Sigmoid colon (tissue), 6 donors: ENCODE measurements at regions not wholly inside any gene's neighbourhood (a gene's known extent, or its start where the extent isn't known, plus 50 kb on each side); places are given as distances from the start of the nearest gene placed in this dataset.

ENCODE experiments used
- DNase-seq: peaks from one replicate; pipeline ENCODE4 v3.0.0-alpha.2; 2019
- H3K27ac ChIP-seq, 4 donors: fragments of 200-600 bp; sonication (generic); one replicate each; pipeline ENCODE4 v1.5.1; 2016 to 2019; ENCODE audit warnings: mild to moderate bottlenecking in 1 of 4
- H3K27me3 ChIP-seq, 3 donors: fragments of 200-600 bp; sonication (generic); one replicate each; pipeline ENCODE4 v1.5.1; 2019; ENCODE audit warnings: mild to moderate bottlenecking in 1 of 3
- H3K36me3 ChIP-seq, 4 donors: fragments of 200-600 bp; sonication (generic); one replicate each; pipeline ENCODE4 v1.5.1; 2016 to 2019
- H3K4me1 ChIP-seq, 4 donors: fragments of 200-600 bp; sonication (generic); one replicate each; pipeline ENCODE4 v1.5.1; 2017 to 2019
- H3K4me3 ChIP-seq, 4 donors: fragments of 200-600 bp; sonication (generic); one replicate each; pipeline ENCODE4 v1.5.1; 2017 to 2019; ENCODE audit warnings: mild to moderate bottlenecking in 2 of 4, moderate library complexity in 1 of 4
- H3K9me3 ChIP-seq, 4 donors: fragments of 200-600 bp in 3 of 4; sonication (generic) in 3 of 4; one replicate each; pipeline versions ENCODE4 v1.5.1 to v1.6.1; 2013 to 2019
- CTCF ChIP-seq, 4 experiments: fragments of 450-650 bp in 3 of 4; fragments of 200-600 bp in 1 of 4; IDR thresholded peaks; one replicate each; pipeline ENCODE4 v1.5.1; 2016 to 2019; ENCODE audit warnings: antibody characterized with exemption in 4 of 4, mild to moderate bottlenecking in 3 of 4, moderate library complexity in 2 of 4
- EP300 ChIP-seq, 4 donors: sonication (generic); formaldehyde crosslinking; IDR thresholded peaks; one replicate each; pipeline ENCODE4 v1.6.1; 2017; ENCODE audit warnings: antibody characterized with exemption in 4 of 4
- POLR2A ChIP-seq, 2 donors: fragments of 450-650 bp; IDR thresholded peaks; one replicate each; pipeline ENCODE4 v1.6.1; 2016; ENCODE audit warnings: antibody characterized with exemption in 2 of 2, mild to moderate bottlenecking in 2 of 2, moderate library complexity in 2 of 2
- POLR2AphosphoS5 ChIP-seq, 4 donors: sonication (generic); formaldehyde crosslinking; IDR thresholded peaks; one replicate each; pipeline ENCODE4 v1.6.1; 2017; ENCODE audit warnings: antibody characterized with exemption in 4 of 4
- WGBS, 2 donors: extraction: QIAGEN DNeasy Blood & Tissue Kit; methylation state at CpG; one replicate each; pipeline ENCODE4 v1.1.7; 2013; 5-methylcytosine and 5-hydroxymethylcytosine counted together
- intact Hi-C: fragments of 100-400 bp; cut with DNase I; formaldehyde crosslinking; loops from one replicate; pipeline ENCODE4 v1.15.1; 2023
- donor health status: healthy with polysubstance abuse.
- donor health status: healthy.

GRCh38 chr14:44699391-44699790, 192.3 kb upstream of the FSCB start:
- Histone ChIP-seq H3K27me3 (no peaks in the 10 kb centered on the region), H3K27ac (no peak overlapping the region), H3K4me1 (no peaks in the 10 kb centered on the region), H3K4me3 (no peak overlapping the region), H3K9me3 (no peaks in the 10 kb centered on the region), H3K36me3 (no peaks in the 10 kb centered on the region)
- 23 to 32% methylated on average over 2 of the region's 2 CpGs for WGBS, 2 donors
- no peak for DNase-seq
- TF ChIP-seq POLR2AphosphoS5 (IDR thresholded peaks at IDR 0.05) = no peak
- TF ChIP-seq CTCF (IDR thresholded peaks at IDR 0.05) = no peak
- TF ChIP-seq EP300 (IDR thresholded peaks at IDR 0.05) = no peak
- TF ChIP-seq POLR2A (IDR thresholded peaks at IDR 0.05) = no peak
- intact Hi-C loops = no loop called here

- TF ChIP-seq POLR2AphosphoS5 (IDR thresholded peaks at IDR 0.05) = no peak
- TF ChIP-seq EP300 (IDR thresholded peaks at IDR 0.05) = no peak
- TF ChIP-seq CTCF (IDR thresholded peaks at IDR 0.05) = no peak
- TF ChIP-seq POLR2A (IDR thresholded peaks at IDR 0.05) = no peak
Measured at GRCh38 chr14:44669496-44669895, 162.4 kb upstream of the FSCB start.

GRCh38 chr14:44663136-44663535, 156.1 kb upstream of the FSCB start:
- Histone ChIP-seq H3K4me1 (peaks cover 0 to 6% (median 0%) of the 10 kb centered on the region in 4 donors), H3K36me3 (no peaks in the 10 kb centered on the region), H3K9me3 (no peaks in the 10 kb centered on the region), H3K4me3 (no peak overlapping the region), H3K27me3 (no peaks in the 10 kb centered on the region), H3K27ac (no peak overlapping the region)
- no peak for DNase-seq
- TF ChIP-seq POLR2AphosphoS5 (IDR thresholded peaks at IDR 0.05) (no peak), EP300 (IDR thresholded peaks at IDR 0.05) (no peak), CTCF (IDR thresholded peaks at IDR 0.05) (no peak), POLR2A (IDR thresholded peaks at IDR 0.05) (no peak)
- WGBS, 2 donors = 57 to 68% methylated on average over 1 of the region's 1 CpG
- intact Hi-C loops = no loop called here

More at GRCh38 chr14:44669496-44669895, 162.4 kb upstream of the FSCB start:
- Histone ChIP-seq H3K4me1 (no peaks in the 10 kb centered on the region), H3K27me3 (no peaks in the 10 kb centered on the region), H3K4me3 (no peak overlapping the region), H3K27ac (no peak overlapping the region), H3K36me3 (no peaks in the 10 kb centered on the region), H3K9me3 (no peaks in the 10 kb centered on the region)
- DNase-seq = no peak
- WGBS, 2 donors = 96 to 97% methylated on average over 3 of the region's 3 CpGs
- intact Hi-C loops = no loop called here

- H3K9me3 ChIP-seq = no peaks in the 10 kb centered on the region
- H3K36me3 ChIP-seq = no peaks in the 10 kb centered on the region
- peaks cover 0 to 6% (median 0%) of the 10 kb centered on the region in 4 donors for H3K4me1 ChIP-seq
- DNase-seq = no peak
- no peak for TF ChIP-seq POLR2AphosphoS5 (IDR thresholded peaks at IDR 0.05)
- TF ChIP-seq POLR2A (IDR thresholded peaks at IDR 0.05) = no peak
- TF ChIP-seq EP300 (IDR thresholded peaks at IDR 0.05) = no peak
- TF ChIP-seq CTCF (IDR thresholded peaks at IDR 0.05) = no peak
- H3K27ac ChIP-seq = no peak overlapping the region
- no peaks in the 10 kb centered on the region for H3K27me3 ChIP-seq
- no peak overlapping the region for H3K4me3 ChIP-seq
- intact Hi-C loops = no loop called here
Measured at GRCh38 chr14:44662250-44662891, 155.3 kb upstream of the FSCB start.

GRCh38 chr14:44658389-44658696, 151.3 kb upstream of the FSCB start:
- Histone ChIP-seq H3K9me3 (no peaks in the 10 kb centered on the region), H3K27me3 (no peaks in the 10 kb centered on the region), H3K36me3 (no peaks in the 10 kb centered on the region), H3K4me3 (no peak overlapping the region), H3K4me1 (peaks cover 0 to 6% (median 0%) of the 10 kb centered on the region in 4 donors), H3K27ac (no peak overlapping the region)
- DNase-seq = no peak
- intact Hi-C loops = no loop called here
- 65 to 91% methylated on average over 1 of the region's 1 CpG for WGBS, 2 donors
- TF ChIP-seq CTCF (IDR thresholded peaks at IDR 0.05) (no peak), POLR2A (IDR thresholded peaks at IDR 0.05) (no peak), EP300 (IDR thresholded peaks at IDR 0.05) (no peak), POLR2AphosphoS5 (IDR thresholded peaks at IDR 0.05) (no peak)
